ENCODE measurements at regions not wholly inside any gene's neighbourhood (a gene's known extent, or its start where the extent isn't known, plus 50 kb on each side); places are given as distances from the start of the nearest gene placed in this dataset.

- no peak overlapping the region for H3K9ac ChIP-seq
- peak overlapping the region; percentile 18 for H3K4me2 ChIP-seq (ENCODE audit: unreplicated experiment)
- no peak overlapping the region for H3K27ac ChIP-seq
- peaks cover 6% of the 10 kb centered on the region; the same call in 1 of the 2 replicates for H3K4me1 ChIP-seq (ENCODE audit: insufficient read depth)
- no peak overlapping the region for H2AFZ ChIP-seq
- peak; percentile 7 for DNase-seq
- in situ Hi-C loops (cut with MboI): no loop called here
- H3F3A ChIP-seq (ENCODE audit: insufficient read depth): peaks cover 6% of the 10 kb centered on the region; the same call in 1 of the 2 replicates
- no peaks in the 10 kb centered on the region for H3K9me2 ChIP-seq (ENCODE audit: insufficient read depth)
- no peaks in the 10 kb centered on the region for H4K20me1 ChIP-seq (ENCODE audit: insufficient read depth)
- no peak overlapping the region for H3K4me3 ChIP-seq
- H3K36me3 ChIP-seq (ENCODE audit: low read depth): no peaks in the 10 kb centered on the region
- no peaks in the 10 kb centered on the region for H3K27me3 ChIP-seq (replicated peaks; ENCODE audit: insufficient read depth)
- no peak for TF ChIP-seq EZH2 (IDR thresholded peaks at IDR 0.05; ENCODE audit: insufficient read depth, poor library complexity, severe bottlenecking)
- no peaks in the 10 kb centered on the region for H3K79me2 ChIP-seq (ENCODE audit: insufficient read depth)
- no peaks in the 10 kb centered on the region for H3K9me3 ChIP-seq (ENCODE audit: low read depth)
- 37 to 38% methylated on average over 3 of the region's 3 CpGs for WGBS, 2 experiments (ENCODE audit: low coverage in 1 of 2, low lambda C conversion rate in 2 of 2, missing lambda C conversion rate in 2 of 2)
Observed at GRCh38 chr10:24153031-24153430, 55.9 kb upstream of the KIAA1217 start.

DNA sequence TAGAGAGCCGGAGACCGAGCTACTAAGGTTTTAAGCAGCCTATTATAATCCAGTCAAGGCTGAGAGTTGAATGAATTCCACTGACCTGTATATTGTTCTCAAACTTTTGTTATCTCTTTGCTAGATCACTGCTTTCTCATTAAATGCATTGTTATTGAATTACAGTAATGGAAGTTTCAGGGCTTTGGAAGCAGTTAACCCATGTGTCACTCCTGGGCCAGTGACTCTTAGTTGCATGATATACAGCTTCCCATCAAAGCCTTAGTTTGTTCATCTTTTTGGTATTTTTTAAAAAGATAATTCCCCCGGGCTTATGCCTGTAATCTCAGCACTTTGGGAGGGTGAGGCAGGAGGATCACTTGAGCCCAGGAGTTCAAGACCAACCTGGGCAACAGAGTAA, 55.4 kb upstream of the KIAA1217 start:
- Histone ChIP-seq H2AFZ (no peak overlapping the region), H3K4me2 (ENCODE audit: unreplicated experiment) (peak overlapping the region; percentile 18), H3K27ac (no peak overlapping the region), H3K9ac (no peak overlapping the region), H3K9me3 (ENCODE audit: low read depth) (no peaks in the 10 kb centered on the region), H3K4me1 (ENCODE audit: insufficient read depth) (peaks cover 6% of the 10 kb centered on the region; the same call in 1 of the 2 replicates), H3K9me2 (ENCODE audit: insufficient read depth) (no peaks in the 10 kb centered on the region), H3F3A (ENCODE audit: insufficient read depth) (peaks cover 6% of the 10 kb centered on the region; the same call in 1 of the 2 replicates), H4K20me1 (ENCODE audit: insufficient read depth) (no peaks in the 10 kb centered on the region), H3K36me3 (ENCODE audit: low read depth) (no peaks in the 10 kb centered on the region), H3K4me3 (no peak overlapping the region), H3K79me2 (ENCODE audit: insufficient read depth) (no peaks in the 10 kb centered on the region), H3K27me3 (replicated peaks; ENCODE audit: insufficient read depth) (no peaks in the 10 kb centered on the region)
- TF ChIP-seq EZH2phosphoT487 (IDR thresholded peaks at IDR 0.05; ENCODE audit: insufficient read depth, low read depth): no peak
- no peak for TF ChIP-seq EZH2 (IDR thresholded peaks at IDR 0.05; ENCODE audit: insufficient read depth, poor library complexity, severe bottlenecking)
- in situ Hi-C loops (cut with MboI): no loop called here
- WGBS, 2 experiments (ENCODE audit: low coverage in 1 of 2, low lambda C conversion rate in 2 of 2, missing lambda C conversion rate in 2 of 2): 24 to 45% methylated on average over 3 of the region's 3 CpGs
- DNase-seq: peak; percentile 49

GRCh38 chr10:24156686-24157085, 52.3 kb upstream of the KIAA1217 start:
- 56 to 64% methylated on average over 3 of the region's 3 CpGs for WGBS, 2 experiments (ENCODE audit: low coverage in 1 of 2, low lambda C conversion rate in 2 of 2, missing lambda C conversion rate in 2 of 2)
- Histone ChIP-seq H2AFZ (no peak overlapping the region), H3K79me2 (ENCODE audit: insufficient read depth) (no peaks in the 10 kb centered on the region), H3K4me3 (no peak overlapping the region), H3K36me3 (ENCODE audit: low read depth) (no peaks in the 10 kb centered on the region), H3K4me1 (ENCODE audit: insufficient read depth) (peaks cover 6% of the 10 kb centered on the region; the same call in 1 of the 2 replicates), H4K20me1 (ENCODE audit: insufficient read depth) (no peaks in the 10 kb centered on the region), H3K4me2 (ENCODE audit: unreplicated experiment) (no peak overlapping the region), H3K9me2 (ENCODE audit: insufficient read depth) (no peaks in the 10 kb centered on the region), H3K27ac (no peak overlapping the region), H3K27me3 (replicated peaks; ENCODE audit: insufficient read depth) (no peaks in the 10 kb centered on the region), H3K9me3 (ENCODE audit: low read depth) (no peaks in the 10 kb centered on the region), H3K9ac (no peak overlapping the region), H3F3A (ENCODE audit: insufficient read depth) (peaks cover 6% of the 10 kb centered on the region; the same call in 1 of the 2 replicates)
- in situ Hi-C loops (cut with MboI): no loop called here
- no peak for TF ChIP-seq EZH2 (IDR thresholded peaks at IDR 0.05; ENCODE audit: insufficient read depth, poor library complexity, severe bottlenecking)
- no peak for TF ChIP-seq EZH2phosphoT487 (IDR thresholded peaks at IDR 0.05; ENCODE audit: insufficient read depth, low read depth)
- peak; percentile 68 for DNase-seq

- Histone ChIP-seq H3K36me3 (ENCODE audit: low read depth) (no peaks in the 10 kb centered on the region), H3K9me2 (ENCODE audit: insufficient read depth) (no peaks in the 10 kb centered on the region)
Observed at GRCh38 chr10:24157567-24157966, 51.4 kb upstream of the KIAA1217 start.

More at GRCh38 chr10:24157567-24157966, 51.4 kb upstream of the KIAA1217 start:
- H2AFZ ChIP-seq: no peak overlapping the region
- DNase-seq: no peak
- H3K27me3 ChIP-seq (replicated peaks; ENCODE audit: insufficient read depth): no peaks in the 10 kb centered on the region
- no peak overlapping the region for H3K4me2 ChIP-seq (ENCODE audit: unreplicated experiment)
- no peaks in the 10 kb centered on the region for H3K79me2 ChIP-seq (ENCODE audit: insufficient read depth)
- in situ Hi-C loops (cut with MboI): no loop called here
- no peak for TF ChIP-seq EZH2 (IDR thresholded peaks at IDR 0.05; ENCODE audit: insufficient read depth, poor library complexity, severe bottlenecking)
- no peak for TF ChIP-seq EZH2phosphoT487 (IDR thresholded peaks at IDR 0.05; ENCODE audit: insufficient read depth, low read depth)
- H3K27ac ChIP-seq: no peak overlapping the region
- no peaks in the 10 kb centered on the region for H3K9me3 ChIP-seq (ENCODE audit: low read depth)
- no peak overlapping the region for H3K4me3 ChIP-seq
- H3F3A ChIP-seq (ENCODE audit: insufficient read depth): peaks cover 4% of the 10 kb centered on the region; the same call in 1 of the 2 replicates
- H4K20me1 ChIP-seq (ENCODE audit: insufficient read depth): no peaks in the 10 kb centered on the region
- no peaks in the 10 kb centered on the region for H3K4me1 ChIP-seq (ENCODE audit: insufficient read depth)
- no peak overlapping the region for H3K9ac ChIP-seq

Data from GM23248 (cell line).